ENCODE measurements at regions not wholly inside any gene's neighbourhood (a gene's known extent, or its start where the extent isn't known, plus 50 kb on each side); places are given as distances from the start of the nearest gene placed in this dataset.

DNA sequence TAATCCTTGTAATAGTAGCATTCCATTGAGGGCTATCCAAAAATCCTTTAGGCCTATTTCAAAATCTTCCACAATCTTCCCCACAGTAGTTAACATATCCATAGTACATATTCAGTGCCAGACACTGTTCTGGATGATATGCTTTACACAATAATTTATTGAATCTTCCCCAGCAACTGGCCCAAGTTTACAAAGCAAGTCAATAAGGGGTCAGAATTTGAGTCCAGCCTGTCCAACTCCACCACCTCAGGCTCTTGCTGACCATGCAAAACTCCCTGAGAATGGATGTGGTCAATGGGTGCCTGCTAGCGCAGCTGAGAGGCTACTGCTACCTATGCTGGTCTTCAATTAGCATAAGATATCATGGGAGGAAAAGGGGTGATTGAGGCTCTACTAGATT is 529.6 kb downstream of the FGF9 start:
- DNase-seq: no peak

DNA sequence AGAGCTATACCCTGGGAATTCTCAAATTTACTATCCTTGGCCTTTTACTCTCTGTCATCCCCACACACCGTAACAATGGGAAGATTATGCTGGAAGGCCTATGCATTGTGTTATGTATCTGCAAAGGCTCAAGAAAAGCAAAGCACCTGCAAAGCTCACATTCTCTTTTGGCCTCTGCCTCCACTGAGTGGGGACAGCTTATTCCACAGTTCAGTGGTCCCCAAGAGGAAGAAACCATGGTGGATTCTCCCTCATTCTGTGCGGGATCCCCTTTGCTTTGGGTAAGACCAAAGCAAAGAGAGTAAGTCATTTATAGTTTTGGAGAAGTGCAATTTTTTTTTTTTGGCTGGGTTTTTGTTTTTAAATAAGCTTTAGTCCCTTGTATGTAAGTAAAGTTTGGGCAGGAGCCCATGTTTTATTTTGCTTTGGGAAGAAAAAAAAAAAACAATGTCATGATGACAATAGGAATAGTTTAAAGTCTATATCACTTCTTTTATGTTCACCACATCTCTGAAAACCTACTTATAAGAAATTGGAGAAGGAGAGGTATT is 530.6 kb downstream of the FGF9 start:
- peak; percentile 13 for DNase-seq

DNA sequence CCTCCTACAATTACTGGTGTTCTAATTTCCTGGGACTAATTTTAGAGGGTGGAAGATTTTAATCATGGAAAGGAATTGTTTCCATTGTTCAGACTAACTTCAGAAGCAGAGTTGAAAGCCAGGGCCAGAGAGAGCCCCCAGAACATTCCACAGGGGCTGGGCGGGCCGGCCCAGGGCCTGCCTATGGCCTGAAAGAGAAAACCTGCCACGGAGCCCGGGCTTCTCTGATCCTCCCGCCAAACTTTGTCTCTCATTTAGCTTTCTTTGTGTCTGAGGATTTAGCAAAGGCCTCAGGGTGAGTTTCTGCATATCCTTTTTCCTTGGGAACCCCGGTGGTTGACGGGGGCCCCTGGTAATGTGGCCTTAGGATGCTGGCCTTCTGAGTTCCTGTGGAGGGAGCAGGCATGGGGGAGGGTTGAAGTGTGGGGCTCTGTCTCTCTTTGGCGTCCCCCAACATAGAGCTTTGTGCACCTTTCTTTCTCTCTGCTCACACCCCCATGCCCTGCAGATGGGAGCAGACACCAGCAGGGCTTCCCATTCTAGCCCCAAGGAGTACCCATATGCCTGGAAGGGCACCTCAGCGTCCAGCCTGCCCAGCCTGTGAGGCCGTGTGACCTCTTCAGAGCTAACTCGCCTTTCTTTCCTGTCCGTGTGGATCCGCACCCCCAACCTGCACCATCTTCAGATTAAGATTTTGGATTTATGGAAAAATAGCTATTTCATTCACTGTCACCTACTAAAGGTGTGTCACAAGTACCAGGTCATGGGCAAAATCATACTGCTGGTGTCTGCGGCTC is 539.5 kb downstream of the FGF9 start:
- no peak for DNase-seq

DNA sequence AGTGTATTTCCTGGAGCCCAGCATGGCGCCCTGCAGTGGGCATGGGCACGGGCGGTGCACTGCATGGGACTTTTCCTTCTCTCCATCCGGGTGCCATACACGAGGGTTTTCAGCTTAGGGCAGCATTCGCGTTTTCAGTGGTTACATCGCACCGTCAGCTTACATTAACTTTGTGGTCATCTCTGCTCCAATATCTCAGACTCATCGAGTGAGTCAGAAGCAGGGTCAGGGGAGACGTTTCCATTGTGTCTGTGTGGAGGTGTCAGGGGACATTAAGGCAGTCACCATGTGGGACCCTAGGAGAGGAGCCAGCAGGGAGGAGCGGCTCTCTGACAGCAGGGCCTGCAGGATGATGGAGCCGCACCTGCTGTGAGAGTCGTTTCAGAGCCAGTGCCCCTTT is 541.0 kb downstream of the FGF9 start:
- DNase-seq: no peak

DNA sequence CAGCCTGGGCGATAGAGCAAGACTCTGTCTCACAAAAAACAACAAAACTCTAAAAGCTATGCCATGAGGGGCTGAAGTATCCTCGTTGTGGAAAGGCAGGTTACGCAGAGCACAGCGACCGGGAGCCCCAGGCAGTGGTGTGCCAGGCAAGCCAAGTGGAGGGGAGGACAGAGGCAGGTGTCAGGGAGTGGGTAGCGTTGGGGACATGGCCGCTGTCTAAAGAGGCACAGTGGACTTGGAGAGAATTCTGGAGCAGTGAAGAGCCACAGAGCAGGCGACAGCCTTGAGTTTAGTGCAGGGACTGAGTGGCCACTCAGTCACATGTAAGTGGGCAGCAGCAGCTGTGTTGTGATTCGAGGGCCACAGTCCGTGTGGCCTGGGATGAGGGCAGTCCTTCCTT is 541.7 kb downstream of the FGF9 start:
- no peak for DNase-seq

DNA sequence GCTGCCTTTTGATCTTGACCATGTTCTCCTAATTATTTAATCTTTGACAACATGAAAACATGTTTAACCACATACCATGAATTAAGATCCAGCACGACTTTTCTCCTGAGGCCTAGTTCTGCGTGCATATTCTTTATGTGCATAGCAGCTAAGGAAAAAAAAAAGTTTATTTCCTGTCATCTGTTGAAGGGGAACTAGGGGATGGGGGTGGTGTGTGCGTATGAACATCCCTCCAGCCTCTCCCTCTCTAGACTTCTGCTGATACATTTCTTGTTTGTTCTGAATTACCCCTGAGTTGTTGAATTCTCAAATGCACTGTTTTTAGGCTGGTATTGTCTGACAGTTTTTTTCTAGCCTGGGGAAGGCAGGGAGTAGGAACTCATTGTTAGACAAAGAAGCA is 543.3 kb downstream of the FGF9 start:
- DNase-seq: peak; percentile 26

DNA sequence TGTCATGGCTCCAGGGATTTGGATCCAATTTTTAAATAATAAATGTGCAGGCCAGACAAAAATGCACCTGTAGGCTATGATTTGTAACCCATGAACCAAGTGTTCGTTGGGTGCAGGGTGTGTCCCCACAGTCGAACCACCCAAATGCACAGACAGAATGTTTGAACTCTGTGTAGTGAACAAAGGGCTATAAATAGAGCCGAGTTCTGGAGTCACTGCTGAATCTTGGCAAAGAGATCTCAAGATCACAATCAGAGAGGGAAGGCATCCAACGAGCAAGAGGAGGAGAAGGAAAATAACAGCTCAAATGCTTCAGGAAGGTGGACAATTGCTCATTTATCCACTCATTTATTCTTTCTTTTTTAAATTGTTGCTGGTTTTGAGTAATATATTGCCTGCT is 547.9 kb downstream of the FGF9 start:
- DNase-seq: no peak

DNA sequence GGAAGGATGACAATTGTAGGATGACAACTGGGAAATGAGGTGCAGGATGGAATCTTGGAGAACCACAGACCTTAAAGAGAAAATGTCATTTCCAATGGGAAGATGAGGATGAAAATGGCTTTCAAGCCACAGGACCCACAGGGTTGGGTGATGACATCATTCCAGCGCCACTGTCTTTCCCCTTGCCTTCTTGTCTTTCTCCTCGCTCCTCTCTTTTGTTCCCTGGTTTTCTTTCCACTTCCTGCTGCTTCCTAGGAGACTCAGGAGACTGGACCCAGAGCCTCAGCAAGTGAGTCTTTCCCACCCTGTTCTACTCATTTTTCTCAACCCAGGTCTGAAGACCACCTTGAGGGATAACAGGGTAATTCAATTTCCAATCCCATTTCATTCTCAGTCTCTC is 548.8 kb downstream of the FGF9 start:
- DNase-seq: peak; percentile 83

DNA sequence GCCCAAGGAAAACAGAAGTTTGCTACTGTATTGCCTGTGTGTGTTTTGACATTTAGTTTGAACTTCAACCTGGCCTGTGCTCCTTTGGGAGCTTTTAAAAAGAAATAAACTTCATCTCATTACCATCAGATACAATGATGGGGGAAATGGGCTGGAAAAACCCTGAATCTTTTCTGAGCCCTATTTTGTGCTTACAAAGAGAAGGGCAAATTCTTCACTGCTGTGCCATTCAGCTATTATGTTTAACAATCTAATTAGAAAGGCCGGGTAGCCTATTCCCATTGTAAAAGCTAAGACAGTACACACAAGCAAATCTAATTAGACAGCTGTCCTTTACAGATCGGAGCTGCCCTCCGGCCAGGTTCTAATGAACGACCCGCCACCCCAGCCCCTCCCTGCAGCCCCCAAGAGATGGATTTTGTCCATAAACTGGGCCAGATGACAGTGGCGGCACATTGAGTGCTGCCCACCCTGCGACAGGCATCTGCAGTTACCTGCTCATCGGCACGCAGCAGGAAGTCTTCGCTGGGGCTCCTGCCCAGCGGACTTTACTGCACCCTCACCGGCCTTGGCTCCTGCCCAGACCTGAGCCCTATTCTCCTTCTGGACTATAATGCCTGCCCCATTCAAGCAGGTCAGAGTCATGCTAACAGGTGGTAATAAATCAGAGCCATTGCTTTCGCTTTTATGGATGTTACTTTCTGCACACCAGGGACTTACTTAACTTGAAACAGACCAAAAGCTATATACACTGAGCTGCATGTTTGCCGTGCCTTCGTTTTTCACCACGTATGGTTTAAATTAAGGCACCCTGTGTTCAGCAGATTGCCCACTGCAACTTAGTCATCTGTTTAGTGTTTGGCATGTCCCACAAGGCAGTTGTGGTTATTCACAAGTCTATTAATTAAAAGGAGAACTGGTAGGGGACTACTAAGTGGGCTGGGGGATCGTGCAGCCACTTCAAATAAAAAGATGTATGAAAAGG is 549.6 kb downstream of the FGF9 start:
- peak; percentile 91 for DNase-seq

DNA sequence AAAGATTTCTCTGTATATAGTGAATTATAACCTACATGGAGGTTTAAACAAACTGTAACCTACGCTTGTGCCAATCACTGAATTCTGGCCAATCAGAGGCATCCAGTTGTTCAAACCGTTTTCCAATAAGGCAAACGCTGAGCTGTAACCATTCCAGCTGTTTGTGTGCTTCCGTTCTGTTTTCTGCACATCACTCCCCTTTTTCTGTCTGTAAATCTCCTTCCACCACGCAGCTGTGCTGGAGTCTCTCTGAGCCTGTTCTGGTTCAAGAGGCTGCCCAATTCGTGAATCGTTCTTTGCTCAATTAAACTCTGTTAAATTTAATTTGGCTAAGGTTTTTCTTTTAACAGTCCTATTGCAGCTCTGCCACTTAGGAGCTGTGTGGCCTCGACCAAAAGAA is 552.5 kb downstream of the FGF9 start:
- DNase-seq: no peak

DNA sequence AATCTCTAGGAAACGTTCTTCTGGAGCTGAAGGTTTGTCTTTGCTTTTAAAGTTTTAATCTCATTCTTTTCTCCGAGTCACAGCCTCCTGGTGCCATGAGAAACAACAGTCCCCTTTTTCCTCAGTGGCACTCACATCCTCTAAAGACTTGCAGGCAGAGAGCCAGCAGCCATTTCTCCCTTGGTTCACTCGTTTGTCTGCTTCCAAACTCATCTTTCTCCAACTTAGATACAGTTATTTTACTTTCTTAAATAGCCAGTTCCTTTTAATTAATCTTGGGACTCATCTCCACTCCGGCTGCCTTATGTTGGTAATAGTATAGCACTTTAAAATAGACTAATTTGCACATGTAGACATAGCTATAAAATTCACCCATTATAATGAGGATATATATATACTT is 555.2 kb downstream of the FGF9 start:
- DNase-seq: no peak

DNA sequence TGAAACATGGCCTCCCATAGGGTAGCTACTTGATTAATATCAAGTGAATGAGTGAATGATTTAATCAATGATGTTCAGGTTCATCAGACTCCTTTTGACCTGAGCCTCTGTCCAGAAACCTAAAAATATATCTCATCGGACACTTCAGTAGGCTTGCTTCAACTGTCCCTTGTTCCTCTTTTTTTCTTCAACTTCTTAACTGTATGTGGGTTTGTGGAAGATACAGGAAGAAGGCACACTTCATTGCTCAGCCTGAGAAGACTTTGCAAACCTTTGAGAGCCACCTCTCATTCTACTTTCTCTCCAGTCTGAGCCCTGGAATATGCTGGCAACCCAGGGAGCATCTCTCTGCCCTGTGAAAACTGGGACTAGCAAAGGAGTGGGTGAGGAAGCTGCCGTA is 557.0 kb downstream of the FGF9 start:
- no peak for DNase-seq

DNA sequence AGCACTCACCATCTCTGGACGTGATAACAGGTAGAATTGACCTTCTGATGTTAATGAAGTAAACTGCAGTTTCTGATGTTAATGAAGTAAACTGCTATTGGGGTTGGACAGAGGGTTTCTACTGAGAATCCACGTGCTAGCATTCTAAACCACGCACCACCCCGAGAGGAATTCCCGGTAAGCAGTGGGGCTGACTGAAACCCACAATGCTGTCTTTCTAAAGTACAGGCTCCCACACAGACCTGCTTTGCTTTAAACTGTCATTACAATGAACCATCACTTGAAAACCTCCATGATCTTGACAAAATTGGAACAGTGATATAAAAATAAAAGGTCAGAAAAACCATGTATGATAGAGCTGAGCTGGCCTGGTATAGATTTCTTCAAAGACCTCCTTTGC is 559.0 kb downstream of the FGF9 start:
- DNase-seq: no peak

DNA sequence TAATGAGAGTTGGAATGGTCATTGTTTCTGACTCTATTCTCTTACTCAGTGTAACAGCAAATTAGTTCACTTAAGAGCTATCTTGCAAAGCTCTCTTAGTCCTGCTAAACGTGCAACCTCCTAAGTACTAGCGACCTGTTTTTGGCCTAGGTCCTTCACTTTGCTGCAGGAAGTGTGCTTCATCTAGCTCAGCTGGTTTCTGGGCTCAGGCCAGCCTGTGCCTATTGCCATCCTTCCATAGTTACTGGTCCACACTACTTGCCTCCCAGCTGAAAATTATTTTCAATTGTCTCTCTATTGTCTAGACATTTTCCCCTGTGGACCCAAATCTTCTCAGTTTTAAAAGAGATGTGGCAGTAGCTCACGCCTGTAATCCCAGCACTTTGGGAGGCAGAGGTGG is 561.3 kb downstream of the FGF9 start:
- DNase-seq: no peak

DNA sequence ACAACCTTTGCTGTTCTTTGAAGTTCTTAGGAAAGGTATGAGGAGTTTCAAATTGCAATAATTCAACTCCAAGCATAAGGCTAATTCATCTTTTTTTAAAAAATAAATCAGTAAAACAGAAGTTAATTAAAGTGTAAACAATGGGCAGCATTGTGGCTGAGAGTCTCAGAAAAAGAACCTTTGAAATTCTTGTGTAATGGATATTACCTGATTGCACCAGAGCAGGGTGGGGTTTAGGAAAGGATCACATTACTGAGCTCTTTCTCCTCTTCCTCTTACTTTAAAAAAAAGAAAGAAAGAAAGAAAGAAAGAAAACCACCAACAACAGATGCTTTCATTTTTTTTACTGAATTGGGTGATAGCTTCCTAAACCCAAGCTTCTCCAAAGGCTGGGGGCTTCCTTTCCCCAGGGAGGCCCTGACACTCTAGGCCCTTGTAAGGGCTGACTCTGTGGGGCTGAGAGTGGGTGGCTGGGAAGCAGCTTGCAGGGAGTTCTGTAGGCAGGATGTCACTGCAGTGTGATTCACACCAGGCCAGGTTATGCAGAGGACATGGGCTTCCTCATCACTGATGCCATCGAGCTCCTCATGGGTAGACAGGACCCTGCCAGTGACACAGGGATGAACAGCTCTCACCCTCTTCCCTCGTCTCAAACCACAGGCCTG is 564.5 kb downstream of the FGF9 start:
- DNase-seq: no peak

DNA sequence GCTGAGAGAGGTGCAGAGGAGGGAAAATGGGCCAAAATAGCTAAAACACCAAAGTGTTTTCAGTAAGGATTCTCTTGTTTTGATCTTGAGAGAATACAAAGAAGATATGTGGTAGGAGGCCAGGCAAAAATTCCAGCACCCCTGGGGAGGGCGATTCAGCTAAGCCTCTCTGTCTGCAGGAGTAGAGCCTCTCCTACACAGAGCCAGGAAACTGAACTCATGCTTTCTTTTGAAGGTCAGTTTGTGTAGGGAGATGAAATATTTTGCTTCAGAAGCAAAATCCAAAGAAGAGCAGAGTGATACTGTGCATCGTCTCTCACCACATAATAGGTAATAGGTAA is 565.0 kb downstream of the FGF9 start:
- no peak for DNase-seq

DNA sequence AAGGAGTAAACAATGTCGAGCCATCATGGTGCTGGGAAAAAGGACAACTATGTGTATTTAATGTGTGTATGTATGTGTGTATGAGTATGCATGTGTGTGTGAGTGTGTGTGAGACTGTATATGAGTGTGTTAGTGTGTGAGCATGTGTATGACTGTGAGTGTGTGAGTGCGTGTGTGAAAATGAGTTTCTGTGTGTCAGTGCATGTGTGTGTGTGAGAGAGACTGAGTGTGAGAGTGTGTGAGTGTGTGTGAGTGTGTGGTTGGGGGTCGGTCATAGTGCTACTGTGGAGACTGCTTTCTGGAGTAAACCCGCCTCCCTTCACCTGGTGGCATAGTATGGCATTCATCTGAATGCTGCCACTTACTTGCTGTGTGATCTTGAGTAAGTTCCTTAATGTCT is 567.4 kb downstream of the FGF9 start:
- no peak for DNase-seq

DNA sequence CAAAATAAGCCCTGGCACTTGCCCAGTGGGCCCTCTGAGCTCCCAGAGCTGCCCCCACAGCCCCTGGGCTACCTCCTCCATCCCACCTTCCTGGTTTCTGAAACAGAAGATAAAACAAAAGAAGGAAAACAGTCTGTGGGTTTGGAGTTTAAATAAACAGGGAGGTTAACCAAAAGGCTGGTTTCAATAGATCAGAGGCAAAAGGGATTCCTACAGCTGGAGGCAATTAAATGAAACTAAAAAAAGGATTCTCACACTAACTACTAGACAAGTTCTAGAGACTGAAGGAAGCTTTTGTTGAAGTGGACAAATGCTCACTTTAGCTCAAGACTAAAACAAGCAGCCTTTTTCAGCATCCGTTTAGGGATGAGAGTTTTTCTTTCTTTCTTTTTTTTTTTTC is 569.8 kb downstream of the FGF9 start:
- peak; percentile 24 for DNase-seq

DNA sequence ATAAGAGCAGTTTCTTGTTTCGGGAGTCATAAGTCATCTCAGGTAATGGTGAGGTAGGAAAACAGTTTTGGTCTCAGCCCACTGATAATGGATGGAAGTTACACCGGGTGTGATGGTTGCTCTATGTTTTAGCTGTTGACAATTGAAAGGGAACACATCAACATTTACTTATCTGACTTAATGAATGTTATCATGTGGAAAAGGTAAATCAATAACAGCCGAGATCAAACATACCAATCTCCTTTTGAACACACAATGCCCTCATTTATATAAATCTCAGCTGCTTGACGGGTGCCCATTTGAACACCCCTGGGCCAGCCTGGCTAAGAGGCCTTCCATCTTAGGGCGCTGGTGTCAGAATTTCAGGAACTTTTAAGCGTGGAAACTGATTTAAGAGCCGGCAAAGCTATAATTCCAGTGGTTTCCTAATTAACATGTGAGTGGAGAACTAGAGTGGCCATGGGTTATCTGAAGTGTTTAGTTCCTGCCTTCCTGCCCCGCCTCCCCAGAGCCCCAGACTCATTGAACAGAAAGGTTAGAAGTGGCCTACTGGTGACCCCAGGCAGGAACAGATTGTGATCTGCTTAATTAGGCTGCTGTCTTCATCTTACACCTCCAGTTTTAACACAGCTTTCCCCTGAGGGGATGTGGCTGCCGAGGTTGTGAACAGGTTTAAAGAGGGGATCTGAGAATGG is 572.7 kb downstream of the FGF9 start:
- DNase-seq: no peak

DNA sequence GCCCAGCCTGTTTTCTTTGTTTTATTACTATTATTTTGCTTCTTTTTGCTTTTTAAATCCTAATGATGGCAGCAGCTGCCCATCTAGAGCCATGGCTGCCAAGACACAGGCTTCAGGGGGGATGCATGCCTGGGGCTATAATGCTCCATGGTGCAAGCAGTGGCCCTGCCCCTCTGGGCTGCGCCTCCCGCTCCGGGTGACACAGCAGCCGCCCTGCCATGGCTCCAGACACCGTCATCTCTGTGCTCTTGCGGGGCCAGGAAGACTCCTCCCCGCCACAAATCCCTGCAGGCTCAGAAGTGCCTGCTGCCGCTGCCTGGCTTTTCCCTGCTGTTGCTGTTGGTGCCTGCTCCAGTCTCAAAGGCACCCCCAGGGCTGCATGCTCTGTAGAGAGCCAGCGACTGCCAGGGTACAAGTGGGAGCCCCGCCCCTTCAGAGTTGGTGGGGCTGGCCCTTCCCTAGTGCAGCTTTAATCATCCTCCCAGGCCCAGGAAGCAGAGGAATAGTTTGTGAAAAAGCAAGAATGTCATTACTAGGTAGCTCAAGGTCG is 581.5 kb downstream of the FGF9 start:
- no peak for DNase-seq

DNA sequence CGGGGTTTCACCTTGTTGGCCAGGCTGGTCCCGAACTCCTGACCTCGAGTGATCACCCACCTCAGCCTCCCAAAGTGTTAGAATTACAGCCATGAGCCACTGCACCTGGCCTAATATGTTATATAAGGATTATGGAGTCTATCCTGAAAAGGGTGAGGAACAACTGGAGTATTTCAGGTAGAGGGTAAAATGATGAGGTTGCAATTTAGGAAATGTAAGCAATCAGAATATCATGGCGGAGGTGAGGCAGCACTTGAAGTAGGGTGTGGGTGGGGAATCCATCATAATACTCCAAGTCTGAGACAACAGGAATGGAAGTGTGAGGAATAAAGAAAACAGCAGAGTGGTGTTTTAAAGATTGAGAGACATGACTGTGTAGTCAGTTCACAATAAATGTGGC is 582.2 kb downstream of the FGF9 start:
- no peak for DNase-seq

DNA sequence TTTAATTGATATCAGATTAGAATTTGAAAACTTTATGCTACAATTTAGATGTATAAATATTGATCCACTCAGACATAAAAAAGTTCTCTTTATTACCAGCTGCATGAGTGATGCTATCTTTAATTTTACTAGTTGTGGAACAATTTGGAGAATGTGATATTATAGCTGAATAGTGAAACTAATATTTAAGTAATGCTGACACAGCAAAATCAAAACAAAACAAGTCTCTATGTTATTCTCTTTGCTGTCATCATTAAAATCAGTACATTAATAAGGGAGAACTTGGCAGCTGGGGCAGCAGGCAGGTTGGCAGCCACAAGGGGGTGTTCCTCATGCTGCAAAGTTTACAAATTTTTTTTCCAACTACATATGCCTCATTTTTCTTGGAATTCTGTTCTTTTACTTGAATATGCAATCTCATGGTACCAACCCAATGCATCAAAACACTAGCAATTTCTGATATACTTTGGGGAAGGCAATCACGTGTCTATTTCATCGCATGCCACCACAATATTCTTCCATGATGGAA is 585.3 kb downstream of the FGF9 start:
- no peak for DNase-seq

Data from eye (tissue), 1 donor.